Natural killer cell (primary cell): ENCODE measurements at regions not wholly inside any gene's neighbourhood (a gene's known extent, or its start where the extent isn't known, plus 50 kb on each side); places are given as distances from the start of the nearest gene placed in this dataset.

Experiments used
- ATAC-seq, 3 donors: fragments of 150-1000 bp in 2 of 3; fragments of 200-7000 bp in 1 of 3; cut with Tn5 transposase; 1 replicate in 1 of 3; 2 replicates in 2 of 3; pipeline ENCODE4 v1.10.0; 2021; ENCODE audit warnings: mild to moderate bottlenecking in 2 of 3, moderate library complexity in 2 of 3
- DNase-seq, 2 donors: peaks; one replicate each; pipeline versions ENCODE4 v3.0.0 to v3.0.0-alpha.2; 2013 to 2021; ENCODE audit warnings: mixed read lengths in 1 of 2
- H3K27ac ChIP-seq: one replicate; pipeline ENCODE4 v1.5.1; 2013; ENCODE audit warnings: mild to moderate bottlenecking, low read length
- H3K27me3 ChIP-seq: one replicate; pipeline ENCODE4 v1.6.1; 2013; ENCODE audit warnings: low read length; ENCODE audit not compliant: control insufficient read depth, insufficient read depth
- H3K36me3 ChIP-seq: one replicate; pipeline ENCODE4 v1.6.1; 2013; ENCODE audit warnings: low read length; ENCODE audit not compliant: control insufficient read depth, insufficient read depth
- H3K4me1 ChIP-seq: one replicate; pipeline ENCODE4 v1.6.1; 2013; ENCODE audit warnings: low read length; ENCODE audit not compliant: control insufficient read depth, insufficient read depth
- H3K4me3 ChIP-seq: one replicate; pipeline ENCODE4 v1.5.1; 2013; ENCODE audit warnings: low read length
- H3K9me3 ChIP-seq: one replicate; pipeline ENCODE4 v1.6.1; 2013; ENCODE audit warnings: low read length; ENCODE audit not compliant: control insufficient read depth, insufficient read depth
- H3K27ac Mint-ChIP-seq, 2 donors: one replicate each; pipeline ENCODE4 v1.8.0; 2022; ENCODE audit warnings: mild to moderate bottlenecking in 2 of 2, mixed read lengths in 2 of 2, moderate library complexity in 1 of 2
- H3K27me3 Mint-ChIP-seq, 2 donors: one replicate each; pipeline ENCODE4 v1.8.0; 2022; ENCODE audit warnings: low read depth in 2 of 2, mixed read lengths in 2 of 2
- H3K36me3 Mint-ChIP-seq: one replicate; pipeline ENCODE4 v1.8.0; 2022; ENCODE audit warnings: mixed read lengths
- H3K4me1 Mint-ChIP-seq, 2 donors: one replicate each; pipeline ENCODE4 v1.8.0; 2022; ENCODE audit warnings: mixed read lengths in 2 of 2
- H3K4me3 Mint-ChIP-seq: one replicate; pipeline ENCODE4 v1.8.0; 2022; ENCODE audit warnings: mild to moderate bottlenecking, moderate library complexity, mixed read lengths
- H3K9me3 Mint-ChIP-seq, 2 donors: one replicate each; pipeline ENCODE4 v1.8.0; 2022; ENCODE audit warnings: mixed read lengths in 2 of 2
- WGBS: methylation state at CpG from one replicate; pipeline ENCODE4 v1.1.7; 2013; ENCODE audit warnings: missing lambda C conversion rate; ENCODE audit not compliant: insufficient coverage; 5-methylcytosine and 5-hydroxymethylcytosine counted together
- intact Hi-C: fragments of 100-400 bp; cut with micrococcal nuclease; formaldehyde crosslinking; loops from one replicate; pipeline ENCODE4 v1.14.2; 2022
- TF ChIP-seq, protein P1 (sequence below): fragments of 200-600 bp; IDR thresholded peaks from one replicate; pipeline ENCODE4 v1.8.0; 2022; ENCODE audit warnings: antibody characterized with exemption

DNA sequence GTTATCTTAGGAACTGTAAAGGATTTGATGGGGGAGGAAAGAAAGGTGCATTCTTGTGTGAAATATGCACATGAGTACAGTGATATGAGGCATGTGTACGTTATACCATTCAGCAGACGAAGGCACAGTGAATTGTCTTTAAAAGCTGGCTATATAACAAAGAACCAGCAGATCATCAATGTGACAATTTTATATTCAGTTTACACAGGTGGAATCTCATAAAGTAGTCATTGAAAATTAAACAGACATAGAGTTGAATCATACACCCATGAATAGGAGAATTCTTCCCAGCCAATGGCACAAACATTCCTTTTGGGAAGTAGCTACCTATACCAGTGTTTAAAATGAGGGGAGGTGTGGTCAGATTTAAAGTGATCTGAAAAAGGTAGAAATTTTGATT, 470.3 kb downstream of the DSC3 start:
- Mint-ChIP-seq H3K36me3 (no peaks in the 10 kb centered on the region), H3K4me3 (no peak overlapping the region), H3K27ac (no peak overlapping the region), H3K27me3 (no peaks in the 10 kb centered on the region), H3K9me3 (peaks cover 13 to 15% of the 10 kb centered on the region in 2 donors), H3K4me1 (no peaks in the 10 kb centered on the region)
- Histone ChIP-seq H3K36me3 (no peaks in the 10 kb centered on the region), H3K27me3 (no peaks in the 10 kb centered on the region), H3K9me3 (peaks cover 3% of the 10 kb centered on the region), H3K4me1 (no peaks in the 10 kb centered on the region), H3K27ac (no peak overlapping the region), H3K4me3 (no peak overlapping the region)
- no peak for DNase-seq
- ATAC-seq, result no peak
- 86% methylated on average over 1 of the region's 2 CpGs for WGBS
- intact Hi-C loops, result no loop called here
- TF ChIP-seq, protein P1, sequence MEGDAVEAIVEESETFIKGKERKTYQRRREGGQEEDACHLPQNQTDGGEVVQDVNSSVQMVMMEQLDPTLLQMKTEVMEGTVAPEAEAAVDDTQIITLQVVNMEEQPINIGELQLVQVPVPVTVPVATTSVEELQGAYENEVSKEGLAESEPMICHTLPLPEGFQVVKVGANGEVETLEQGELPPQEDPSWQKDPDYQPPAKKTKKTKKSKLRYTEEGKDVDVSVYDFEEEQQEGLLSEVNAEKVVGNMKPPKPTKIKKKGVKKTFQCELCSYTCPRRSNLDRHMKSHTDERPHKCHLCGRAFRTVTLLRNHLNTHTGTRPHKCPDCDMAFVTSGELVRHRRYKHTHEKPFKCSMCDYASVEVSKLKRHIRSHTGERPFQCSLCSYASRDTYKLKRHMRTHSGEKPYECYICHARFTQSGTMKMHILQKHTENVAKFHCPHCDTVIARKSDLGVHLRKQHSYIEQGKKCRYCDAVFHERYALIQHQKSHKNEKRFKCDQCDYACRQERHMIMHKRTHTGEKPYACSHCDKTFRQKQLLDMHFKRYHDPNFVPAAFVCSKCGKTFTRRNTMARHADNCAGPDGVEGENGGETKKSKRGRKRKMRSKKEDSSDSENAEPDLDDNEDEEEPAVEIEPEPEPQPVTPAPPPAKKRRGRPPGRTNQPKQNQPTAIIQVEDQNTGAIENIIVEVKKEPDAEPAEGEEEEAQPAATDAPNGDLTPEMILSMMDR, result no peak

DNA sequence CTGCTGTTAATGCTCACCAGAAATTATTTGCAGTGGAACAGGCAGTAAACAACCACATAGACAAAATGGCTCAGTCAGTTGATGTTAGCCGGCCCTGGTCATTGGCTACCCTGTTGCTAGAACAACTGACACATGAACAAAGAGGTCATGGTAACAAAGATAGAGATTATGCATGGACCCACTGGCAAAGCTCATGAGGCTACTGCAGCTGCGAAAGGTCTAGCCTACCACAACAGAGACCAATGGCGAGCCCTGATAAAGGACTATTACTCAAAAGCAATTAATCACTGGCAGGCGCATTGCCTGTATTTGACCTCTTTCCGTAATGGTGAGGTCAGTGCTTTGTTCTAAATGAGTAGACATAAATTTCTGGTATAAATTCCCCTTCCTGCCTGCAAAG, 474.2 kb downstream of the DSC3 start:
- Histone ChIP-seq H3K27ac (no peak overlapping the region), H3K4me3 (no peak overlapping the region), H3K27me3 (no peaks in the 10 kb centered on the region), H3K4me1 (no peaks in the 10 kb centered on the region), H3K9me3 (peaks cover 3% of the 10 kb centered on the region), H3K36me3 (no peaks in the 10 kb centered on the region)
- 88% methylated on average over 5 of the region's 5 CpGs for WGBS
- Mint-ChIP-seq H3K4me1 (no peaks in the 10 kb centered on the region), H3K4me3 (no peak overlapping the region), H3K27me3 (no peaks in the 10 kb centered on the region), H3K36me3 (no peaks in the 10 kb centered on the region), H3K27ac (no peak overlapping the region), H3K9me3 (peaks cover 19 to 22% of the 10 kb centered on the region in 2 donors)
- TF ChIP-seq, protein P1, result no peak
- intact Hi-C loops, result no loop called here
- ATAC-seq (no peak), DNase-seq (no peak)

DNA sequence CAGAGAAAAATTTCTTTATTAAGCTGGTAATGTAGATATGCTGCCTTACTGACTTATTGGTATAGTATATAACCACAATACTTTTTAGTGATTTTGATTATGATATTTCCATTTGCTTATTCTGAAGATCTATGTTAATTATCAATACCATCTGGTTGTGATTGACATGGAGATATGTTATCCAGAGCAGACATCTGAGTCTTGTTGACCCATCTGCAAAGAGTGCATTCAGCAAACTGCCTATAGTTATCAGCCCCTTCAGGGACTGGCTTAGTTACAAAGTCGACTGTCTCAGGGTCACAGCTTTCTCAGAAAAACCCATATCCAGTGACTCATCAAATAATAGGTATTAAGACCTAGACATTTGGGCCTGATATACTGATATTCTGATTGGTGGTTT, 475.7 kb downstream of the DSC3 start:
- H3K4me1 ChIP-seq, result no peaks in the 10 kb centered on the region
- H3K36me3 ChIP-seq, result no peaks in the 10 kb centered on the region
- H3K9me3 Mint-ChIP-seq, result peaks cover 19 to 20% of the 10 kb centered on the region in 2 donors
- no peak overlapping the region for H3K27ac ChIP-seq
- ATAC-seq (no peak), DNase-seq (no peak)
- no peaks in the 10 kb centered on the region for H3K36me3 Mint-ChIP-seq
- H3K4me3 ChIP-seq, result no peak overlapping the region
- H3K4me3 Mint-ChIP-seq, result no peak overlapping the region
- no peaks in the 10 kb centered on the region for H3K4me1 Mint-ChIP-seq
- TF ChIP-seq, protein P1, result no peak
- no peaks in the 10 kb centered on the region for H3K27me3 Mint-ChIP-seq
- 91% methylated on average over 1 of the region's 1 CpG for WGBS
- intact Hi-C loops, result no loop called here
- H3K27ac Mint-ChIP-seq, result no peak overlapping the region
- peaks cover 3% of the 10 kb centered on the region for H3K9me3 ChIP-seq
- H3K27me3 ChIP-seq, result no peaks in the 10 kb centered on the region

DNA sequence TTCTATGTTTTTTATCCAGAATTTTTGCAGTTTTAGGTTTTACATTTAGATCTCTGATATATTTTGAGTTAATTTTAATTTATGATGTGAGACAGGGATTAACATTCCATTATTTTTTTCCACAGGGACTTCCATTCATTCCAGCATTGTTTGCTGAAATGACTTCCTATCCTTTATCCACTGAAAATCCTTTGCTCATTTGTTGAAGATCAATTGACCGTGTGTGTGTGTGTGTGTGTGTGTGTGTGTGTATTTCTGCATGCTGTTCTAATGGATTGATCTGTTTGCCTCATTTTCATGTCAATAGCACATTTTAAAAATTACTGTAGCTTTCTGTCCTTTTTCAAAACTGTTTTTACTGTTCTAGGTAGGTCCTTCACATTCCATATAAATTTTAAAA, 480.3 kb downstream of the DSC3 start:
- no peak overlapping the region for H3K27ac Mint-ChIP-seq
- intact Hi-C loops, result no loop called here
- H3K27ac ChIP-seq, result no peak overlapping the region
- no peak overlapping the region for H3K4me3 ChIP-seq
- peaks cover 11 to 12% of the 10 kb centered on the region in 2 donors for H3K9me3 Mint-ChIP-seq
- H3K4me1 ChIP-seq, result no peaks in the 10 kb centered on the region
- H3K4me1 Mint-ChIP-seq, result no peaks in the 10 kb centered on the region
- H3K4me3 Mint-ChIP-seq, result no peak overlapping the region
- no peaks in the 10 kb centered on the region for H3K27me3 Mint-ChIP-seq
- H3K27me3 ChIP-seq, result no peaks in the 10 kb centered on the region
- ATAC-seq (no peak), DNase-seq (no peak)
- no peaks in the 10 kb centered on the region for H3K36me3 Mint-ChIP-seq
- no peaks in the 10 kb centered on the region for H3K9me3 ChIP-seq
- no CpG with 5 or more reads among the region's 1 CpG for WGBS
- H3K36me3 ChIP-seq, result no peaks in the 10 kb centered on the region
- TF ChIP-seq, protein P1, result no peak
